Astrocyte of the hippocampus (primary cell): ENCODE measurements at regions not wholly inside any gene's neighbourhood (a gene's known extent, or its start where the extent isn't known, plus 50 kb on each side); places are given as distances from the start of the nearest gene placed in this dataset.

Experiments used
- DNase-seq: peaks from one replicate; pipeline ENCODE4 v3.0.0; 2011; ENCODE audit warnings: low read depth, low spot score

- no peak for DNase-seq
Measured at GRCh38 chr1:14100919-14101318, 400.9 kb downstream of the PRDM2 start.

GRCh38 chr1:14102180-14102579, 402.2 kb downstream of the PRDM2 start:
- DNase-seq: no peak

GRCh38 chr1:14103878-14104430, 404.0 kb downstream of the PRDM2 start:
- no peak for DNase-seq

GRCh38 chr1:14106126-14106525, 406.1 kb downstream of the PRDM2 start:
- no peak for DNase-seq

GRCh38 chr1:14106679-14107313, 406.8 kb downstream of the PRDM2 start:
- DNase-seq: no peak

- no peak for DNase-seq
Measured at GRCh38 chr1:14108356-14109275, 408.6 kb downstream of the PRDM2 start.

GRCh38 chr1:14109276-14109635, 409.3 kb downstream of the PRDM2 start:
- no peak for DNase-seq

- DNase-seq: no peak
Measured at GRCh38 chr1:14110040-14110439, 410.1 kb downstream of the PRDM2 start.

- no peak for DNase-seq
Measured at GRCh38 chr1:14111121-14111520, 411.1 kb downstream of the PRDM2 start.

GRCh38 chr1:14112613-14113012, 412.6 kb downstream of the PRDM2 start:
- DNase-seq: no peak

- DNase-seq: no peak
Measured at GRCh38 chr1:14113271-14113670, 413.3 kb downstream of the PRDM2 start.

GRCh38 chr1:14113841-14114567, 414.0 kb downstream of the PRDM2 start:
- DNase-seq: peak; percentile 83

- DNase-seq: no peak
Measured at GRCh38 chr1:14115976-14116375, 416.0 kb downstream of the PRDM2 start.

- no peak for DNase-seq
Measured at GRCh38 chr1:14117700-14118099, 417.7 kb downstream of the PRDM2 start.

- peak; percentile 11 for DNase-seq
Measured at GRCh38 chr1:14118691-14119485, 418.9 kb downstream of the PRDM2 start.

GRCh38 chr1:14120895-14121294, 420.9 kb downstream of the PRDM2 start:
- no peak for DNase-seq

- DNase-seq: no peak
Measured at GRCh38 chr1:14128096-14128495, 428.1 kb downstream of the PRDM2 start.

- DNase-seq: no peak
Measured at GRCh38 chr1:14129009-14129408, 429.0 kb downstream of the PRDM2 start.

GRCh38 chr1:14135070-14135469, 435.1 kb downstream of the PRDM2 start:
- no peak for DNase-seq

- no peak for DNase-seq
Measured at GRCh38 chr1:14136152-14136763, 436.3 kb downstream of the PRDM2 start.

- DNase-seq: no peak
Measured at GRCh38 chr1:14136881-14137280, 436.9 kb downstream of the PRDM2 start.
